MCF 10A (cell line): ENCODE measurements at regions not wholly inside any gene's neighbourhood (a gene's known extent, or its start where the extent isn't known, plus 50 kb on each side); places are given as distances from the start of the nearest gene placed in this dataset.

Experiments used
- BruUV-seq: library from RNA; stranded (reverse); fragments of 400-500 nt; replicated peaks from 2 replicates; lab custom pipeline; 2021; lab: Mats Ljungman, UMichigan
- CTCF ChIA-PET: fragments of 300-600 bp; sonication (Branson Sonifier 250); formaldehyde crosslinking; extraction: SDS; loops from one replicate; lab custom pipeline; 2021; ENCODE audit warnings: antibody characterized with exemption, inconsistent platforms; lab: Yijun Ruan, JAX
- POLR2A ChIA-PET: fragments of 300-600, 350-650 bp; sonication (Branson Sonifier 250); formaldehyde crosslinking; extraction: SDS; loops from one replicate; lab custom pipeline; 2020; ENCODE audit warnings: antibody characterized with exemption, inconsistent platforms; lab: Yijun Ruan, JAX
- DNase-seq: peaks from one replicate; pipeline ENCODE4 v3.0.0-alpha.2; 2018; ENCODE audit not compliant: unreplicated experiment
- H3K27ac Mint-ChIP-seq: one replicate; pipeline ENCODE4 v1.8.0; 2022; ENCODE audit warnings: mild to moderate bottlenecking, low read depth, mixed read lengths; ENCODE audit not compliant: unreplicated experiment
- H3K27me3 Mint-ChIP-seq: one replicate; pipeline ENCODE4 v1.8.0; 2022; ENCODE audit warnings: mixed read lengths; ENCODE audit not compliant: insufficient read depth, unreplicated experiment
- H3K36me3 Mint-ChIP-seq: one replicate; pipeline ENCODE4 v1.8.0; 2022; ENCODE audit warnings: mild to moderate bottlenecking, moderate library complexity, mixed read lengths; ENCODE audit not compliant: insufficient read depth, unreplicated experiment
- H3K4me1 Mint-ChIP-seq: one replicate; pipeline ENCODE4 v1.8.0; 2022; ENCODE audit warnings: mixed read lengths; ENCODE audit not compliant: insufficient read depth, unreplicated experiment
- H3K4me3 Mint-ChIP-seq: one replicate; pipeline ENCODE4 v1.8.0; 2022; ENCODE audit warnings: mild to moderate bottlenecking, moderate library complexity, mixed read lengths; ENCODE audit not compliant: unreplicated experiment
- H3K9me3 Mint-ChIP-seq: one replicate; pipeline ENCODE4 v1.8.0; 2022; ENCODE audit warnings: mixed read lengths; ENCODE audit not compliant: unreplicated experiment
- CTCF ChIP-seq: fragments of 200-600 bp; IDR thresholded peaks from one replicate; pipeline ENCODE4 v1.8.0; 2022; ENCODE audit warnings: antibody characterized with exemption, mild to moderate bottlenecking; ENCODE audit not compliant: unreplicated experiment
- intact Hi-C: fragments of 100-400 bp; cut with micrococcal nuclease; formaldehyde crosslinking; loops from 2 replicates; pipeline ENCODE4 v1.14.1; 2022

DNA sequence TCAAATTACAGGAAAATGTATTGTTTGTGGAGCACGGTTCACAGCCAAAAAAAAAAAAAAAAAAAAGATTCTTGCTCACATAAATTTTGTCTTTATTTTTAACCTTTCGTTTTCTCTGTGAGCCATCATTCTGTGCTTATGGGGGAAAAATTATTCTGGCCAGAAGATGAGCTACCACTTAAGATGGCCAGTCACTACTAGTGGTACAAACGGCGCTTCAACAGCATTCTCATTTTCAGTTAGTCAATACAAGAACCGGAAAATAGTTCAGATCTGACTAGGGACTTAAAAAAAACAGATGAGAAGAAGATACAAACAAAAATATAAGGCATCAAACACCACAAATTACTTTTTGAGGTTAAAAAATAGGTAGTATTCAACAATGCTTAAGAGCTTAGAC lies 158.6 kb upstream of the CNTN5 start:
- H3K4me3 Mint-ChIP-seq = no peak overlapping the region
- no peak overlapping the region for H3K27ac Mint-ChIP-seq
- no peaks in the 10 kb centered on the region for H3K9me3 Mint-ChIP-seq
- no peaks in the 10 kb centered on the region for H3K4me1 Mint-ChIP-seq
- TF ChIP-seq CTCF = no peak
- no peak for DNase-seq
- CTCF ChIA-PET = interaction anchor here (0.6 kb wide), 1 partner anchor 622 kb away, joined by 3 read pairs; no protein-coding TSS in a partner anchor
- POLR2A ChIA-PET = no interaction called here
- no peaks in the 10 kb centered on the region for H3K27me3 Mint-ChIP-seq
- H3K36me3 Mint-ChIP-seq = no peaks in the 10 kb centered on the region
- BruUV-seq = no TSS peak
- intact Hi-C loops = no loop called here

DNA sequence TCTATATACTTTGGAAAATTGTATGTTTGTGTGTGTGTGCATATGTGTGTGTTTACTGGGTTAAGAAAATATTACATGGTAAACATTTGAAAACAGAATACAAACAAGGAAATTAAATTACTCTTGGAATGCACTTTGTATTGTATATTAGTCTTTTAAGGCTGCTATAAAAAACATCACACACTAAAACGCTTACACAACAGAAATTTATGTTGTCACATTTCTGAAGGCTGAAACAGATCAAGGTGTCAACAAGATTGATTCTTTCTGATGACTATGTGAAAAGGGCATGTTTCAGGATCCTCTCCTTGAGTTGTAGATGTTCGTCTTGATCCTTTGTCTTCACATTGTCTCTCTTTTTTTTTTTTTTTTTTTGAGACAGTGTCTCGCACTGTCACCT lies 149.1 kb upstream of the CNTN5 start:
- Mint-ChIP-seq H3K36me3 (no peaks in the 10 kb centered on the region), H3K27ac (no peak overlapping the region), H3K27me3 (no peaks in the 10 kb centered on the region), H3K9me3 (no peaks in the 10 kb centered on the region), H3K4me1 (no peaks in the 10 kb centered on the region), H3K4me3 (no peak overlapping the region)
- intact Hi-C loops = no loop called here
- BruUV-seq = no TSS peak
- no peak for TF ChIP-seq CTCF
- DNase-seq = no peak
- ChIA-PET CTCF (no interaction called here), POLR2A (no interaction called here)

DNA sequence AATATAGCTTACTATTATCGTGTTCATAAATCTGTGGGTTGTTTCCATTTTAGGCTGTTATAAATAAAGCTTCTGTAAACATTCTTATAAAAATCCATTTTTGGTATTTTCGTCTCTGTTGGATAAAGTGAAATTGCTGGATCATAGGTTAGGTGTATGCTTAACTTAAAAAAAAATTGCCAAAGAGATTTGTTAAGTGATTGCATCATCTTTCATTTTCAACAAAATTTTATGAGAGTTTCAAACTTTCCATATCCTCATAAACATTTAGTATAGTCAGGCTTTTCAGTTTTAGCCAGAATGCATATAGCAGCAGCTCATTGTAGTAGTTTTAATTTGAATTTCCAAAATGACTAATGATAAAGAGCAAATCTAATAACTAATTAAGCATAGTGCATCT lies 146.7 kb upstream of the CNTN5 start:
- Mint-ChIP-seq H3K4me3 (no peak overlapping the region), H3K9me3 (no peaks in the 10 kb centered on the region), H3K27ac (no peak overlapping the region), H3K36me3 (no peaks in the 10 kb centered on the region), H3K4me1 (no peaks in the 10 kb centered on the region), H3K27me3 (no peaks in the 10 kb centered on the region)
- intact Hi-C loops = no loop called here
- no TSS peak for BruUV-seq
- ChIA-PET POLR2A (no interaction called here), CTCF (no interaction called here)
- DNase-seq = no peak
- TF ChIP-seq CTCF = no peak

DNA sequence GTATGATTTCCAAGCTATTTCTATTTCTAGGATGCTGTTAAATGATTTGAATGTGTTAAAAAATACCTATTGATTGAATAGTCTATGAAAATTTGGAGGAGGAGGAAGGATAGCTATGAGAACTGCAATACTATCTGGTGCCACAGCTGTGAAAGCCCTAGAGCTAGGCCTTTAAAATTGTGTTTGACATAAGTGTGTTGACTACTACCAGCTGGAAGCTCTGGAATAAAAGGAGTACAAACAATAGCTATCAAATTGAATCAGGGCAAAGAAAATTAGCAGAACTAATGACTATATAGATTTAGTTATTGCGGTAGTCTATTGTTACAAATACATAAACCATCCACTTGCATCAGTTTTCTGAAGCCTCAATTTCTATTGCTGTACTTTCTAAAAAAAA lies 124.8 kb upstream of the CNTN5 start:
- Mint-ChIP-seq H3K27me3 (peaks cover 22% of the 10 kb centered on the region), H3K4me1 (no peaks in the 10 kb centered on the region), H3K27ac (no peak overlapping the region), H3K4me3 (no peak overlapping the region), H3K36me3 (no peaks in the 10 kb centered on the region), H3K9me3 (no peaks in the 10 kb centered on the region)
- no peak for TF ChIP-seq CTCF
- CTCF ChIA-PET = no interaction called here
- intact Hi-C loops = no loop called here
- POLR2A ChIA-PET = interaction anchor here (0.7 kb wide), 1 partner anchor 166 kb away, joined by 3 read pairs; no protein-coding TSS in a partner anchor
- BruUV-seq = no TSS peak
- no peak for DNase-seq
